ENCODE measurements at regions not wholly inside any gene's neighbourhood (a gene's known extent, or its start where the extent isn't known, plus 50 kb on each side); places are given as distances from the start of the nearest gene placed in this dataset.

DNA sequence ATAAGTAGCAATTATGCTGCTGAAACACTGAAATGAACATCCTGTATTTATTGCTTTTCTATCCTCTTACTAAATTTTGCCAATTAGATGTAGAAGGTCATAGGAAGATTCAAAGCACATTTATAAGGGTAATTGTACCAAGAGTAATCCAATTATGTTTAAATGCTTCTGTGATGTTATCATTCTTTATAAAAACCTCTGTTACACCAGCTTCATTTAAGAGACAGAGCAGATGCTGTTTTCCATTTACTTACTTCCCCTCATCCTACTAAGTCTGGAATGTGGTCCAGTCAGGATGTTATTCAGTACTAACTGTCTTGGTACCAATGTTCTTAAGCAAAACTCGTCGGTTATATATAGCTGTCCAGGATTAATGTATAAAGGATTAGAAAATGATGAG lies 539.6 kb downstream of the PDHA2 start:
- TF ChIP-seq POLR2AphosphoS5 (IDR thresholded peaks at IDR 0.05; ENCODE audit: low read depth, low read length) (no peak), POLR2A (IDR thresholded peaks at IDR 0.05; ENCODE audit: low read depth, low read length) (no peak)
